ENCODE measurements at regions not wholly inside any gene's neighbourhood (a gene's known extent, or its start where the extent isn't known, plus 50 kb on each side); places are given as distances from the start of the nearest gene placed in this dataset.

DNA sequence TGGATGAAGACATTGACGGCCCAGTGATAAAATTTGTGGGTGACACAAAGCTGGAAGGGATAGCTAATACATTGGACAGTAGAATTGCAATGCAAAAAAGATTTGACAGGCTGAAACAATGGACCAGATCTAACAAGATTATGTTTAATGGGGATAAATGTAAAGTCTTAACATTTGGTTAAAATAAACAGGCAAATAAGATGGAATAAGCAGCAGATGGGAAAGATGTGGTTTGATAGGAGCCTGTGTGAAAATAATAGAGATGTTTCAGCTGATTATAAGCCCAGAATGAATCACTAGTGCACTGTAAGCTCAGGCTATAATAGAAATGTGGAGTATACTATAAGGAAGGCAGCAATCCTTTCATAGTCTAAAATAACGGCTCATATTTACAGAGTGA, 66.2 kb upstream of the NHLH2 start:
- Histone ChIP-seq H3K27ac (no peak overlapping the region), H3K27me3 (no peaks in the 10 kb centered on the region), H3K9me3 (replicated peaks in 1 of 3) (no peaks in the 10 kb centered on the region), H3K4me1 (replicated peaks in 1 of 2) (no peaks in the 10 kb centered on the region), H3K36me3 (replicated peaks in 1 of 2) (no peaks in the 10 kb centered on the region), H3K4me3 (no peak overlapping the region)
- WGBS, 4 donors: 74 to 81% (median 75%) methylated on average over 2 of the region's 2 CpGs
- DNase-seq: no peak
- intact Hi-C loops (cut with DNase I): no loop called here
- TF ChIP-seq, protein P1, sequence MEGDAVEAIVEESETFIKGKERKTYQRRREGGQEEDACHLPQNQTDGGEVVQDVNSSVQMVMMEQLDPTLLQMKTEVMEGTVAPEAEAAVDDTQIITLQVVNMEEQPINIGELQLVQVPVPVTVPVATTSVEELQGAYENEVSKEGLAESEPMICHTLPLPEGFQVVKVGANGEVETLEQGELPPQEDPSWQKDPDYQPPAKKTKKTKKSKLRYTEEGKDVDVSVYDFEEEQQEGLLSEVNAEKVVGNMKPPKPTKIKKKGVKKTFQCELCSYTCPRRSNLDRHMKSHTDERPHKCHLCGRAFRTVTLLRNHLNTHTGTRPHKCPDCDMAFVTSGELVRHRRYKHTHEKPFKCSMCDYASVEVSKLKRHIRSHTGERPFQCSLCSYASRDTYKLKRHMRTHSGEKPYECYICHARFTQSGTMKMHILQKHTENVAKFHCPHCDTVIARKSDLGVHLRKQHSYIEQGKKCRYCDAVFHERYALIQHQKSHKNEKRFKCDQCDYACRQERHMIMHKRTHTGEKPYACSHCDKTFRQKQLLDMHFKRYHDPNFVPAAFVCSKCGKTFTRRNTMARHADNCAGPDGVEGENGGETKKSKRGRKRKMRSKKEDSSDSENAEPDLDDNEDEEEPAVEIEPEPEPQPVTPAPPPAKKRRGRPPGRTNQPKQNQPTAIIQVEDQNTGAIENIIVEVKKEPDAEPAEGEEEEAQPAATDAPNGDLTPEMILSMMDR (IDR thresholded peaks at IDR 0.05): no peak
- TF ChIP-seq POLR2A (IDR thresholded peaks at IDR 0.05): no peak

DNA sequence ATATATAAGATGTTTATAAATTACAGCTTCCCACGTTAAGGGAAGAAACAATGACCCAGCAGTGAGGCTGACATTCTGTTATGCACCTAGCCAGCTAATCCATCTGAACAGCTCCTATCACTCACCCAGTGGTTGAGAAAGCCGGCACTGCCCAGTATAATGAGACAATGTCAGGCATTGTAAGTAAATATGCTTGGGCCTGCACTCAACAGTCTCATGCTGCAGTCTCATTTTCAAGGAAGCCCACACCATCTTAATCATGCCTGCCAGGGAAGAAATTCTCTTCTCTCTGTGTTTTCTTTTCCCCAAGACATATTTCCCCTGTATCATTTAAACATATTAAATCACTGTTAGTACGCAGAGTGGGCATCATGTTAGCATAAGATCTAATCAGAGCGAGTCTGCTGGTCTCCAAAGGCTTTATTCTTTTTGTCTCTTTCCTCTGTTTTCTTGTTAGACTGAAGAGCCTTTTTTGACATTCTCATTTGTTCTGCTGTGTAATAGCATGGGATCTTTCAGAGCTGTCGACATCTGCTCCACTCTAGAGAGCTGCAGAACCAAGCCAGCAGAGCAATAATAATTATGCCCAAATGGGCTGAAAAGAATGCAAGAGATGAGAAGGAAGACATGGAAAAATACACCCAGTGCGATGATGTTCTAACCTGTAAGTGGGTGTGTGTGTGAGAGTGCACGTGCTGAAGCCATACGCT, 67.6 kb upstream of the SLC22A15 start:
- H3K36me3 ChIP-seq (replicated peaks in 1 of 2): no peaks in the 10 kb centered on the region
- H3K4me1 ChIP-seq (replicated peaks in 1 of 2): no peaks in the 10 kb centered on the region
- WGBS, 4 donors: 55 to 76% (median 70%) methylated on average over 8 of the region's 8 CpGs
- H3K4me3 ChIP-seq: no peak overlapping the region
- H3K9me3 ChIP-seq (replicated peaks in 1 of 3): no peaks in the 10 kb centered on the region
- H3K27ac ChIP-seq: no peak overlapping the region
- no peak for TF ChIP-seq POLR2A (IDR thresholded peaks at IDR 0.05)
- TF ChIP-seq, protein P1 (IDR thresholded peaks at IDR 0.05): no peak
- intact Hi-C loops (cut with DNase I): no loop called here
- DNase-seq: no peak
- H3K27me3 ChIP-seq: no peaks in the 10 kb centered on the region

DNA sequence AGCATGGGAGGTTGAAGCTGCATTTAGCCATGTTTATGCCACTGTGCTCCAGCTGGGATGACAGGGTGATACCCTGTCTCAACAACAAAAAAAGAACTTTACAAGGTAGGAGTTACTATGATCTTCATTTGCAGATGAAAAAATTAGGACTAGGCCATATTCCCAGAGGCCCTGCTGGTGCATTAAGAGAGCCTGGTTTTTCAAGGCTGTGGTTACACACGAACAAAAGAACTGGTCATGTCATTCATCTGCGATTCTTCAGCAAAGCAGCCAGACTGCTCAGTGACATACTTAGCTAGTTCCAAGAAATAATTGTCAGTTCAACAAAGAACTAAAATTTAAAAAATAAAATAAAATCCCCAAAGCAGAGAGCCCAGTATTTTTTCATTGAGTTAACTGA, 66.1 kb upstream of the SLC22A15 start:
- no peak for DNase-seq
- intact Hi-C loops (cut with DNase I): no loop called here
- Histone ChIP-seq H3K9me3 (replicated peaks in 1 of 3) (no peaks in the 10 kb centered on the region), H3K4me1 (replicated peaks in 1 of 2) (no peaks in the 10 kb centered on the region), H3K4me3 (no peak overlapping the region), H3K27me3 (no peaks in the 10 kb centered on the region), H3K36me3 (replicated peaks in 1 of 2) (no peaks in the 10 kb centered on the region), H3K27ac (no peak overlapping the region)
- 76 to 85% (median 80%) methylated on average over 2 of the region's 2 CpGs for WGBS, 4 donors
- TF ChIP-seq, protein P1 (IDR thresholded peaks at IDR 0.05): no peak
- no peak for TF ChIP-seq POLR2A (IDR thresholded peaks at IDR 0.05)

DNA sequence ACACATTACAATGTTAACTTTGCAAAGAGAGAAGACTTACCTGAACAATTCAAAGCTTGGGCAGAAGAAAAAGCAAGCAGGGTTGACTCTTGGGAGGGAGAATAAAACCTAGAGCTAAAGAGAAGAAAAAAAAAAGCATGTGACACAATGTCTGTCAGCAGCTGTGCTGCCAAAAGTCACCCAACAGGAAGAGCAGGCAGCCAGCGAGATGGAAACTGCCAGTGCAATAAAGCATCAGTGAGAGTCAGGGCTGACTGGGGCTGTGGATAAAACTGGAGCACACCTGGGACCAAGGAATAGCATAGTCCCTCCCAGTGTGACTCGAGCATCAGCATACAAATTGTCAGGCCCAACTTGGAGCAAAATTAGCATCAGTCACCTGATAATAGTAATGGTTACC, 65.0 kb upstream of the SLC22A15 start:
- Histone ChIP-seq H3K27me3 (no peaks in the 10 kb centered on the region), H3K9me3 (replicated peaks in 1 of 3) (no peaks in the 10 kb centered on the region), H3K27ac (no peak overlapping the region), H3K4me1 (replicated peaks in 1 of 2) (no peaks in the 10 kb centered on the region), H3K4me3 (no peak overlapping the region), H3K36me3 (replicated peaks in 1 of 2) (no peaks in the 10 kb centered on the region)
- no peak for DNase-seq
- intact Hi-C loops (cut with DNase I): no loop called here
- TF ChIP-seq, protein P1 (IDR thresholded peaks at IDR 0.05): no peak
- no peak for TF ChIP-seq POLR2A (IDR thresholded peaks at IDR 0.05)
- WGBS, 4 donors: 55 to 70% (median 66%) methylated on average over 2 of the region's 2 CpGs
